HG03060 (cell line): ENCODE measurements at regions not wholly inside any gene's neighbourhood (a gene's known extent, or its start where the extent isn't known, plus 50 kb on each side); places are given as distances from the start of the nearest gene placed in this dataset.

ENCODE experiments used
- ATAC-seq: cut with Tn5 transposase; IDR thresholded peaks from one replicate; pipeline ENCODE4 v1.9.1; 2021; ENCODE audit warnings: low read depth, moderate number of reproducible peaks; ENCODE audit not compliant: unreplicated experiment

- ATAC-seq: no peak
Observed at GRCh38 chr15:70220490-70221096, 122.9 kb upstream of the TLE3 start.

- ATAC-seq: no peak
Observed at GRCh38 chr15:70219966-70220365, 122.2 kb upstream of the TLE3 start.

- ATAC-seq: no peak
Observed at GRCh38 chr15:70219256-70219895, 121.7 kb upstream of the TLE3 start.

DNA sequence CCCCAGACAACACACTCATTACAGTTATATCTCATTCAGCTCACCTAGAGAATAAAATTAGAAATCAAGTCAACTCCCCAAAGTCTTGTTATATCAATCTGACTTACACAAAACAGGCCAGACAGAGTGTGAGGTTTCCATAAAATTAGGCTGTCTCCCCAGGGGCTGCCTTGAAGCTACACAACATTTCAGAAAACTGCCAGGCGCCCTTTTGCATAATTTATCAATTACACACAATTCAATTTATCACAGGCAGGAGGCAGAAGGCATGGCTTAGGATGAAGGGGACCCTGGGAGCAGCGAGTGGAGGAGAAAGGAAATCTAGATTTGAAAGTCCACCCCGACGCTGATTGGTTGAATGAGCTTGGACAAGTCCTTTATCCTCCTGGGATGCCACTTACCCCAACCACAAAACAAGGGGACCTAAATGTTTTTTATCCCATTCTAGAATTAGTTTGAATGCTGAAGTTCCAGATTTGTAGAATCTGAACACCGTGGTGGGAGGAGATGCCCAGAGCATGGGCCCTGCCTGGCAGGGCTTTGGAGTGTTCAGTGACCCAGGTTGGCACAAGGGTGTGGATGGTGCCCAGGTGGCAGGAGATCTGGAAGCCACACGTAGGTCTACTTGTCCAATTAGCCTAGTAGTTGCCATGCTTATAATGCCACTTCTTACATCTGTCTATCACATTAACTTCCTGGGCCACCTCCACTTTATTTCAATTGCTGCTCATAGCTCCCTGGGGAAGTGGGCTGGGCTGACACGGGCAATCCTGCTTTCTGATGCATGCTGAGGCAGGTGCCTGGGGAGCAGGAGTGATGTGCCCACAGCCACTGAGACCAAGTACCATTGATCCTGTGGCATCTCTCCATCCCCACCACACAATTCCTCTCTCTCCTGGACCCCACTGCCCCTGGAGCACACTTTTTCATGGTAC lies 119.8 kb upstream of the TLE3 start:
- ATAC-seq: no peak

GRCh38 chr15:70215951-70216350 lies 118.2 kb upstream of the TLE3 start:
- no peak for ATAC-seq

GRCh38 chr15:70214941-70215635 lies 117.4 kb upstream of the TLE3 start:
- ATAC-seq: no peak

- ATAC-seq: no peak
Observed at GRCh38 chr15:70214276-70214675, 116.6 kb upstream of the TLE3 start.

- no peak for ATAC-seq
Observed at GRCh38 chr15:70213794-70214193, 116.1 kb upstream of the TLE3 start.

DNA sequence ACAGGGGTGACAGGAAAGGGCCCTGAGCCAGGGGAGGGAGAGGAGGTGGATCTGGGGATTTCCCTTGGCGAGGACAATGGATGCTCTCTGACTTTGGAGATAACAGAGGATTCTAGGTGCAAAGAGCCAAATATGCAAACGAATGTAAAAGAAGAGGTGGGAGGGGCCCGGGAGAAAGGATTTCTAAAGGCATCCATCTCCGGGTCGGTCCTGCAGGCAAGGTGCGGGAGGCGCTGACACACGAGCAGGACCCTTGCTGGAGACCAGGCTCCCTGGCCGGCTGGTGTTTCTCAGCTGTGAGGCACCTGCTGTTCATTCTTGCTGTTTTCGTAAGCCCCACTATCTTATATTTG lies 115.2 kb upstream of the TLE3 start:
- no peak for ATAC-seq

DNA sequence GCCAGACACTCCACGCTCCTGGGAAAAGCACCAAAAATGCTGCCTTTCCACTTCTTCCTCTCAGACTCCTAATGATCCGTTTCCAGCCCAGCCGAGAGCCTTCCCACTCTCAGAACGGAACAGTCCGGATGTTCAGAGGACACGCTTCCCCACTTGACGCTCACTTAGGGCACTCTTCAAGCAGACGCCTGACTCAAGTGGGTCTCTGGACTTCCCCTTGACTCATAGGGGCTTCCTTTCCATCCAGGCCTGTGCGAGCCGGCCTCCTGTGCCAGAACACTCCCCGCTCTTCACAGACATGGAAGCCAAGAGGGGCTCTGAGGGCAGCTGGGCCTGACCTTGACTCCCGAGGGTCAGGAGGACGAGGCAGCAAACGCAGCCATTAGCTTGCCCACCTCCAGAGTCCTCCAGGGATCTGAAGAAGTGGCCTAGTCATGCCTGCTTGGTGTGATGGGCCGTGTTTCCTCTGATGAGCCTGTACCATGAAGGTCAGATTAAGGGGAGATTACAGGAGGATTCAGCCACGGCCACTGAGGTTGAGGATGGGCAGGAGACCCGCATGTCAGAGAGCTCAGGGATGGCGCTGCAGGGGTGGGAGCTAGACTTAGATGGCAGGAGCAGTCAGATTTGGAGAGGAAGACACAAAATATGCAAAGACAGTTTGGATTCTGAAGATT lies 114.7 kb upstream of the TLE3 start:
- no peak for ATAC-seq

GRCh38 chr15:70210528-70210927 lies 112.8 kb upstream of the TLE3 start:
- ATAC-seq: no peak

DNA sequence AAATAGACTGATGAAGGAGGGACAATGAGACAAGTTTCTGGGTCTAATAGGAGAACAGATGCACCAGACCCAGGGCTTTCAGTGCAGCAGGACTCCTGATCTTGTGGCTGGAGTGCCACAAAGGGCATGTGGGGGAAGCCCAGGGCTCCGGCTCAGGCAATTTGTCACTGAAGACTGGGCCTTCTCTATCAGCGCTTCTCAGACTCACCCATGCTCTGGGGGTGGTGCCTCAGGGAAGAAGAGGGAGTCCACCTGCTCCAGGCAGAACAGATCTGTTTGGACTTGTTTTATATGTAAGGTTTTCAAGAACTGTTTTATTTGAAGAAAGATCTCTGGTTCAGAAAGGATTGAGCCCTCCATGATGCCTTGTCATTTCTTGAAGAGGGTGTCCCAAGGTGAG lies 112.4 kb upstream of the TLE3 start:
- ATAC-seq: no peak

- ATAC-seq: no peak
Observed at GRCh38 chr15:70209499-70209898, 111.8 kb upstream of the TLE3 start.

DNA sequence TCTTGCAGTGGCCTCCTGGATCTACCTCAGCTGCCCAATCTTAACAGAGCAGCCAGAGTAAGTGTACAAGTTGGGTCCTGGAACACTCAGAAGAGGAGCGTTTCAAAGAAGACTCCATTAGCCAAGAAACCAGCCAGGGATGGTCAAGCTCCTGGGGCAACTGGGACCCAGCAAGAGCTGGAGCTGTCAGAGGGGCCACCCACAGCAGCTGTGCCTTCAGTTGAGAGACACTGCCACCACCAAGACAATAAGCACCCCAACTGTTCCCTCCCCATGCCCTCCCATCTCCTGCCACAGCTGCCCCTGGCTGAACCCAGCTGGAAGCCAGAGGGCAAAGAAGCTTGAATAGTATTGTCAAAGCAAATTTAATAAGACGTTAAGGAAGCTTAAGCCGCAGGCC lies 110.6 kb upstream of the TLE3 start:
- no peak for ATAC-seq

DNA sequence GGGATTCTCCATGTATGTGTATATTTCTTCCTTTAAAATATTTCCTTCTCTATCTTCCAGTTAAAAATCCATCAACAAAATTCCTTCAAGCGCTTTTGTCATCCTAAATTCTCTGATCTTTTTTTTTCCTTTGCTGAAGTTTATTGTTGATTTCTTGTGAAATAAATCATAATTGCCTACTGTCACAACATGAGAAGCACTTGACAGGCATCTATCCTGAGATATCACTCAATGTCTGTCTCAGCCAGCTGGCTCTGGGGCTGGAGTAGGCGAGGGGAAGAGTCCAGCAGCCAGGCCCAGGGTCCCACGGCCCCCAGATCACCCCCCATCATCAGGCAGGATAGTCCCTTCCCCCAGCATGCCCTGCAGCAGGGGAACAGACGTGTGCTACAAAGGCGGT lies 109.0 kb upstream of the TLE3 start:
- no peak for ATAC-seq

- no peak for ATAC-seq
Observed at GRCh38 chr15:70204652-70205051, 106.9 kb upstream of the TLE3 start.

- ATAC-seq: no peak
Observed at GRCh38 chr15:70203981-70204560, 106.4 kb upstream of the TLE3 start.

DNA sequence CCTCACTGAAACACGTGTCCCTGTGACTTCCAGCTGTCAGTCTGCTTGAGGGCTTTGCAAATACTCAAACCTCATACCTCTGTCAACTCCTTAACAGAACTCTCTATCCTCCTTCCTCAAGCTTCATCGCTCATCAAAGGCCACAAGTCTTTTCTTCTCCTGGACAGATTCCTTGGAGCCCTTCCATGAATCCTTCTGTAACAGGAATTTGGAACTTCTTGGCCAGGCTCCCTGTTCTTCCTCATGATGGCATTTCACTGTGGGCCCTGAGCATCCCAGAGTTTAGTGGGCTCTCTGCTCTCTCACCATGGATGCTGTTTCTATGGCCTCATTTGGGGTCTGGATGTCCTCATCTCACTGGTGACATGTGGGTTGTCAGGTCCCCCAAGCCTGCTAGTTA lies 105.0 kb upstream of the TLE3 start:
- ATAC-seq: no peak

DNA sequence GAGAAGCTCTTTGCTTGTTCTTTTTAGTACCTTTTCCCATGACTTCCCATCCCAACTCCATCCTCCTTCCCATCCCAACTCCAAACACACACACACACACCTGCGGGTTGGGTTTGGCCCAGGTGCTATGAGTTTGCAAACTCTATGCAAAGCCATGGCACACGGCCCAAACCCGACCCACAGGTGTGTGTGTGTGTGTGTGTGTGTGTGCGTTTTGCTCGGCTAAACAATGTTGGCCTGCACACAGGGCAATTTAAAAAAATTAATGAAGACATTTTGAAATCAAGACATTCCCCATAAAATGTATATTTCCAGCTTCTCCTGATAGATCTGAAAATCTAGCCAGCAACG lies 103.7 kb upstream of the TLE3 start:
- no peak for ATAC-seq
